GM23248 (cell line): ENCODE measurements at regions not wholly inside any gene's neighbourhood (a gene's known extent, or its start where the extent isn't known, plus 50 kb on each side); places are given as distances from the start of the nearest gene placed in this dataset. TPM values are rescaled to one million over a fixed set of nuclear protein-coding genes. Genes with fewer than 3 reads are reported as not detected.
"Not testable (repeated sequence)": the region's sequence is repeated elsewhere in the genome, so short reads cannot be mapped to it uniquely, and the experiment has no call there.

ENCODE experiments used
- DNase-seq: peaks from one replicate; pipeline ENCODE4 v3.0.0-alpha.2; 2015
- H2AFZ ChIP-seq: fragments of 200-600 bp; sonication (generic); 2 replicates; pipeline ENCODE4 v1.6.1; 2016; ENCODE audit warnings: antibody characterized with exemption
- H3F3A ChIP-seq: fragments of 200-600 bp; sonication (generic); 2 replicates; pipeline ENCODE4 v1.6.1; 2016; ENCODE audit warnings: mild to moderate bottlenecking, antibody characterized with exemption, mixed run types; ENCODE audit not compliant: insufficient read depth
- H3K27ac ChIP-seq: fragments of 200-600 bp; sonication (generic); 2 replicates; pipeline ENCODE4 v1.5.1; 2016; ENCODE audit warnings: mild to moderate bottlenecking
- H3K27me3 ChIP-seq: fragments of 200-600 bp; sonication (generic); replicated peaks from 2 replicates; pipeline ENCODE4 v1.6.1; 2016; ENCODE audit warnings: mild to moderate bottlenecking; ENCODE audit not compliant: insufficient read depth
- H3K36me3 ChIP-seq: fragments of 200-600 bp; sonication (generic); 2 replicates; pipeline ENCODE4 v1.6.1; 2016; ENCODE audit warnings: low read depth, mild to moderate bottlenecking
- H3K4me1 ChIP-seq: fragments of 200-600 bp; sonication (generic); 2 replicates; pipeline ENCODE4 v1.6.1; 2016; ENCODE audit warnings: mild to moderate bottlenecking; ENCODE audit not compliant: insufficient read depth
- H3K4me2 ChIP-seq: fragments of 200-600 bp; sonication (generic); one replicate; pipeline ENCODE4 v1.6.1; 2016; ENCODE audit warnings: mild to moderate bottlenecking; ENCODE audit not compliant: unreplicated experiment
- H3K4me3 ChIP-seq: fragments of 200-600 bp; sonication (generic); 2 replicates; pipeline ENCODE4 v1.5.1; 2016; ENCODE audit warnings: mild to moderate bottlenecking
- H3K79me2 ChIP-seq: fragments of 200-600 bp; sonication (generic); 2 replicates; pipeline ENCODE4 v1.6.1; 2016; ENCODE audit warnings: mild to moderate bottlenecking; ENCODE audit not compliant: insufficient read depth
- H3K9ac ChIP-seq: fragments of 200-600 bp; sonication (generic); 2 replicates; pipeline ENCODE4 v1.6.1; 2016; ENCODE audit warnings: mild to moderate bottlenecking
- H3K9me2 ChIP-seq: fragments of 200-600 bp; sonication (generic); 2 replicates; pipeline ENCODE4 v1.6.1; 2016; ENCODE audit warnings: mixed run types, mild to moderate bottlenecking, moderate library complexity; ENCODE audit not compliant: insufficient read depth
- H3K9me3 ChIP-seq: fragments of 200-600 bp; sonication (generic); one replicate; pipeline ENCODE4 v1.6.1; 2017; ENCODE audit warnings: low read depth
- H4K20me1 ChIP-seq: fragments of 200-600 bp; sonication (generic); 2 replicates; pipeline ENCODE4 v1.6.0; 2016; ENCODE audit not compliant: insufficient read depth
- EZH2 ChIP-seq: fragments of 200-600 bp; sonication (generic); IDR thresholded peaks from 2 replicates; pipeline ENCODE4 v1.6.1; 2018; ENCODE audit warnings: antibody characterized with exemption, mild to moderate bottlenecking; ENCODE audit not compliant: insufficient read depth, poor library complexity, severe bottlenecking
- EZH2phosphoT487 ChIP-seq: fragments of 200-600 bp; sonication (generic); IDR thresholded peaks from 2 replicates; pipeline ENCODE4 v1.6.1; 2018; ENCODE audit warnings: antibody characterized with exemption, moderate library complexity, mild to moderate bottlenecking, low read depth; ENCODE audit not compliant: insufficient read depth
- WGBS, 2 experiments: methylation state at CpG; one replicate each; pipeline ENCODE4 v1.1.6; 2015 to 2017; ENCODE audit warnings: low lambda C conversion rate in 2 of 2, low coverage in 1 of 2; ENCODE audit errors: missing lambda C conversion rate in 2 of 2; 5-methylcytosine and 5-hydroxymethylcytosine counted together
- in situ Hi-C: fragments of 300-500 bp; cut with MboI; formaldehyde crosslinking; loops from 2 replicates; pipeline ENCODE4 v1.15.0; 2020
- small RNA-seq: library from RNA; depleted of rRNA; stranded (forward); fragments of <200 nt; gene quantifications from one replicate; pipeline ENCODE3, GENCODE V24; 2014; ENCODE audit warnings: low read depth, low replicate concordance

DNA sequence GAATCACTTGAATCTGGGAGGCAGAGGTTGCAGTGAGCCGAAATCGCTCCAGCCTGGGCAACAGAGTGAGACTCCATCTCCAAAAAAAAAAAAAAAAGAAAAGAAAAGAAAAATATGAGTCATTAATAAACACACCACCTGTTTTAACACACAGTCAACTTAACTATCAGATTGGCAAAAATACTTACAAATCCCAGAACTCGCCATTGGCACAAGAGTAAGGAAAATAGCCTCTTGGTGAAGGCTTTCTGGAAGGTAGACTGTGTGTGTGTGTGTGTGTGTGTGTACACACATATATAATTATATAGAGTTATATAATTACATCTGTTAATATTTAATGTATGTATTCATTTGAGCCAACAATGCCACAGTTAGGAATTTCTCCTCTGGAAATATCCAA is 63.7 kb upstream of the UXS1 start:
- H4K20me1 ChIP-seq: no peaks in the 10 kb centered on the region
- no peak overlapping the region for H3K27ac ChIP-seq
- H3F3A ChIP-seq: no peaks in the 10 kb centered on the region
- H3K4me1 ChIP-seq: no peaks in the 10 kb centered on the region
- no peaks in the 10 kb centered on the region for H3K79me2 ChIP-seq
- no peak overlapping the region for H3K9ac ChIP-seq
- no peaks in the 10 kb centered on the region for H3K9me3 ChIP-seq
- DNase-seq: no peak
- WGBS, 2 experiments: 80 to 82% methylated on average over 3 of the region's 3 CpGs
- no peak overlapping the region for H2AFZ ChIP-seq
- no peaks in the 10 kb centered on the region for H3K9me2 ChIP-seq
- TF ChIP-seq EZH2phosphoT487 (no peak), EZH2 (no peak)
- H3K36me3 ChIP-seq: no peaks in the 10 kb centered on the region
- no peak overlapping the region for H3K4me2 ChIP-seq
- no peaks in the 10 kb centered on the region for H3K27me3 ChIP-seq
- no peak overlapping the region for H3K4me3 ChIP-seq
- in situ Hi-C loops: no loop called here

DNA sequence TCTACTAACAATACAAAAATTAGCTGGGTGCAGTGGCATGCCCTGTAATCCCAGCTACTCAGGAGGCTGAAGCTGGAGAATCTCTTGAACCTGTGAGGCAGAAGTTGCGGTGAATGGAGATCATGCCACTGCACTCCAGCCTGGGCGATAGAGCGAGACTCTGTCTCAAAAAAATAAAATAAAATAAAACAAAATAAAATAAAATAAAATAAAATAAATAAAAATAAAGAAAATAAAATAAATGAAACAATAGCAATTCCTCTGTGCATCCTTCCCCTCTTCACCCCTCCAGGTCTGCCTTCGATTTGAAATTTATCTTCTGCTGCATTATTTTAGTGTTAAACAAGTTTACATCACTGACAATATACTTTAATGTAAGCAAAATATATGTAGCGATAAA is 63.0 kb upstream of the UXS1 start:
- in situ Hi-C loops: no loop called here

DNA sequence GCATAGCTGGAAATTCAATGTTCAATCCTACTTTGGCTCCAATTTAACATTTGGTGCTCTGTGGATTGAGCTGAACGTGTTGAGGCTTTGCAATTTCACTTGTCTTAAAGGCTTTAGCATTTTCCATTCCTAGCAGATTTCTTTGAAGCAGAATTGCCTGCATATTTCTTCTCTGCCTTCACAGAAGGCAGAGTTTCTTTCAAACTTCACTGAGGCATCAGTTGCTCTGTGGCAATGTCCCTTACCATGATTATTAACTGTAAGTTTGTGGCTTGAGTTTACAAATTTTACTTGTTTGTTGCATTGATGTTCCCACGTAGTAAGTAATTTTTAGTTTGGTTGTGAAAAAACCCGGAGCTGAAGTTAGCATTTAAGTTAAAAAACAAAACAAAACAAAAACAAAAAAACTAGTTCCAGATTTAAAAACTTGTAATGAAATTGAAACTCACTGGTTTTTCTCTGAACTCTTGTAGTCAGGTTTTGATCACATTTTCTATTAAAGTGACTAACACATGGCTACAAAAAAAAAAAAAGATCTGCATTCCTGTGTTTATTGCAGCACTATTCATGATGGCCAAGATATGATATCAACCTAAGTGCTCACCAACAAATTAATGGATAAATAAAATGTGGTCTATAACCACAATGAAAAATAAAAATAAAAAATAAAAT is 55.2 kb upstream of the UXS1 start:
- H3K36me3 ChIP-seq, H3K9ac ChIP-seq, H4K20me1 ChIP-seq, H3K4me2 ChIP-seq, H3K4me1 ChIP-seq, DNase-seq, H2AFZ ChIP-seq, H3K4me3 ChIP-seq, H3K27me3 ChIP-seq, H3K79me2 ChIP-seq, H3K27ac ChIP-seq, H3K9me2 ChIP-seq, H3K9me3 ChIP-seq, in situ Hi-C loops, H3F3A ChIP-seq: not testable (repeated sequence)
- 14 to 25% methylated on average over 3 of the region's 3 CpGs for WGBS, 2 experiments

More for the DNA sequence above, 63.0 kb upstream of the UXS1 start:
- WGBS, 2 experiments: 69 to 71% methylated on average over 5 of the region's 5 CpGs
- TF ChIP-seq EZH2 (no peak), EZH2phosphoT487 (no peak)
- Histone ChIP-seq H3K4me1 (no peaks in the 10 kb centered on the region), H3K36me3 (no peaks in the 10 kb centered on the region), H3K4me3 (no peak overlapping the region), H4K20me1 (no peaks in the 10 kb centered on the region), H3K9me2 (no peaks in the 10 kb centered on the region), H3K79me2 (no peaks in the 10 kb centered on the region), H3K9me3 (no peaks in the 10 kb centered on the region), H3K9ac (no peak overlapping the region), H2AFZ (no peak overlapping the region), H3K27me3 (no peaks in the 10 kb centered on the region), H3K4me2 (no peak overlapping the region), H3K27ac (no peak overlapping the region), H3F3A (no peaks in the 10 kb centered on the region)
- no peak for DNase-seq

DNA sequence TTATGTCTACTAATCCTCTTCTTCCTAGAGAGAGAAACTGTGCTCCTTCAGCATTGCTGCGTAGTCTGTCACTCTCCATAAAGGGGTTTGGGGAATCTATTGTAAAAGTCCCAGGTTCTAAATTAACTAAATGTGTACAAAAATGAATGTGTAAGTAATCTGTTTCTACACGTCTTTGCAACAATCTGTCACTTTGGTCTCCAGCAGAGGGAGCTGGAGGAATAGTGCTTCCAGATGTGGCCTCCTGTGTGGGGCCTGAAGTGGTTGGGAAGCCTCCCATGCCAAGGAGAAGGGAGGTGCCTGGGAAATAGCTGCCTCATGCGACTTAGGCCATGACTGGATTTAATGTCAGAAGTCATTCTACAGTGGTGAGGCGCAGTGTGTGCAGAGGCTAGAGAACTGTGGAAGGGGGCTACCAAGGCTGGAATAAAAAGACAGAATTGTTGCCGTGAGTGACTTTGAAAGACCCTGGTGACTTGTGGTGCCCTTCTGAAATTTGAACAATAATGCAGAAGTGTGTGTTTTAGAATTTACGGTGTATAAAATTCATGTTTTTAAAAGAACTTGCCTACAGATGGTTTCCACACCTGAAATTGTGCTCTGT is 54.5 kb upstream of the UXS1 start:
- H2AFZ ChIP-seq, H3K27ac ChIP-seq, H3K27me3 ChIP-seq, in situ Hi-C loops, H3K4me1 ChIP-seq, H3K36me3 ChIP-seq, H3K9me3 ChIP-seq, H3F3A ChIP-seq, H3K4me3 ChIP-seq, H3K4me2 ChIP-seq, H4K20me1 ChIP-seq, H3K79me2 ChIP-seq, H3K9me2 ChIP-seq, H3K9ac ChIP-seq: not testable (repeated sequence)
- WGBS, 2 experiments: 17 to 18% methylated on average over 5 of the region's 6 CpGs
- DNase-seq: peak; percentile 20

Small RNA genes in the stretch of these regions (small RNA-seq; reads per million reads assigned to genes)
- gene AC114755.3: not detected
